Hepatocyte (in vitro differentiated cells): ENCODE measurements at regions not wholly inside any gene's neighbourhood (a gene's known extent, or its start where the extent isn't known, plus 50 kb on each side); places are given as distances from the start of the nearest gene placed in this dataset.

Source experiments
- DNase-seq: peaks from one replicate; pipeline ENCODE4 v3.0.0-alpha.2; 2016; ENCODE audit warnings: low spot score
- H2AFZ ChIP-seq: fragments of 200-600 bp; sonication (generic); 2 replicates; pipeline ENCODE4 v1.6.0; 2016; ENCODE audit warnings: antibody characterized with exemption, mild to moderate bottlenecking
- H3K27ac ChIP-seq: fragments of 200-600 bp; sonication (generic); 2 replicates; pipeline ENCODE4 v1.5.1; 2016; ENCODE audit warnings: mild to moderate bottlenecking
- H3K27me3 ChIP-seq: fragments of 200-600 bp; sonication (generic); 2 replicates; pipeline ENCODE4 v1.6.1; 2016
- H3K36me3 ChIP-seq: fragments of 200-600 bp; sonication (generic); replicated peaks from 2 replicates; pipeline ENCODE4 v1.5.1; 2016; ENCODE audit warnings: low read depth; ENCODE audit not compliant: insufficient read depth
- H3K4me1 ChIP-seq: fragments of 200-600 bp; sonication (generic); 2 replicates; pipeline ENCODE4 v1.5.1; 2016; ENCODE audit warnings: mild to moderate bottlenecking, moderate library complexity; ENCODE audit not compliant: insufficient read depth
- H3K4me2 ChIP-seq: fragments of 200-600 bp; sonication (generic); 2 replicates; pipeline ENCODE4 v1.6.0; 2016
- H3K4me3 ChIP-seq: fragments of 200-600 bp; sonication (generic); 2 replicates; pipeline ENCODE4 v1.5.1; 2016; ENCODE audit warnings: mild to moderate bottlenecking
- H3K79me2 ChIP-seq: fragments of 200-600 bp; sonication (generic); 2 replicates; pipeline ENCODE4 v1.6.0; 2017; ENCODE audit warnings: mild to moderate bottlenecking
- H3K9me2 ChIP-seq: fragments of 200-600 bp; sonication (generic); replicated peaks from 2 replicates; pipeline ENCODE4 v1.6.0; 2017; ENCODE audit warnings: mild to moderate bottlenecking; ENCODE audit not compliant: insufficient read depth
- H3K9me3 ChIP-seq: fragments of 200-600 bp; sonication (generic); 2 replicates; pipeline ENCODE4 v1.5.1; 2016; ENCODE audit warnings: low read depth, mild to moderate bottlenecking
- H4K20me1 ChIP-seq: fragments of 200-600 bp; sonication (generic); 2 replicates; pipeline ENCODE4 v1.6.0; 2016; ENCODE audit warnings: mild to moderate bottlenecking; ENCODE audit not compliant: insufficient read depth, poor library complexity, severe bottlenecking
- CTCF ChIP-seq: fragments of 200-600 bp; sonication (generic); IDR thresholded peaks from 2 replicates; pipeline ENCODE4 v1.5.1; 2016; ENCODE audit warnings: antibody characterized with exemption, mild to moderate bottlenecking; ENCODE audit not compliant: poor library complexity
- EZH2 ChIP-seq: fragments of 200-600 bp; sonication (generic); IDR thresholded peaks from 2 replicates; pipeline ENCODE4 v1.6.1; 2016; ENCODE audit warnings: antibody characterized with exemption, mild to moderate bottlenecking, borderline replicate concordance
- EZH2phosphoT487 ChIP-seq: fragments of 200-600 bp; sonication (generic); IDR thresholded peaks from one replicate; pipeline ENCODE4 v1.6.1; 2018; ENCODE audit warnings: antibody characterized with exemption, mild to moderate bottlenecking, low read depth, moderate library complexity; ENCODE audit not compliant: unreplicated experiment, severe bottlenecking
- WGBS: methylation state at CpG from one replicate; pipeline ENCODE4 v1.1.6; 2016; ENCODE audit warnings: low lambda C conversion rate; ENCODE audit errors: missing lambda C conversion rate; 5-methylcytosine and 5-hydroxymethylcytosine counted together

DNA sequence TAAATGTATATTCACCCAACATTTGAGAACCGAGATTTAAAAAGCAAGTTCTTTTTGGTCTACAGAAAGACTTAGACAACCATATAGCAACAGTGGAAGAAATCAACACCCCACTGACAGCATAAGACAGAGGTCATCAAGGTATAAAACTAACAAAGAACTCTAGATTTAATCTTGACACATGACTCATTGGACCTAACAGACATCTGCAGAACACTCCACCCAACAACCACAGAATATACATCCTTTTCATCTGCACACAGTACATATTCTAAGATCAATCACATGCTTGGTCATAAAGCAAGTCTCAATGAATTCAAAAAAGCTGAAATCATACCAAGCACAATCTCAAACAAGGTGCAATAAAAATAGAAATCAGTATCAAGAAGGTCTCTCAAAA lies 65.8 kb downstream of the SPIN4 start:
- H3K4me3 ChIP-seq, result no peak overlapping the region
- 71% methylated on average over 1 of the region's 1 CpG for WGBS
- H4K20me1 ChIP-seq, result no peaks in the 10 kb centered on the region
- H3K79me2 ChIP-seq, result no peaks in the 10 kb centered on the region
- no peak overlapping the region for H3K27ac ChIP-seq
- H3K9me3 ChIP-seq, result no peaks in the 10 kb centered on the region
- no peaks in the 10 kb centered on the region for H3K9me2 ChIP-seq
- no peaks in the 10 kb centered on the region for H3K36me3 ChIP-seq
- TF ChIP-seq EZH2 (no peak), EZH2phosphoT487 (no peak), CTCF (no peak)
- H2AFZ ChIP-seq, result no peak overlapping the region
- no peaks in the 10 kb centered on the region for H3K4me1 ChIP-seq
- H3K4me2 ChIP-seq, result no peak overlapping the region
- DNase-seq, result no peak
- no peaks in the 10 kb centered on the region for H3K27me3 ChIP-seq

GRCh38 chrX:63284659-63285058 lies 66.5 kb downstream of the SPIN4 start:
- no peak overlapping the region for H3K4me3 ChIP-seq
- no peak overlapping the region for H3K27ac ChIP-seq
- no peak overlapping the region for H2AFZ ChIP-seq
- TF ChIP-seq CTCF, result no peak
- TF ChIP-seq EZH2, result no peak
- H3K27me3 ChIP-seq, result no peaks in the 10 kb centered on the region
- no peaks in the 10 kb centered on the region for H3K79me2 ChIP-seq
- H3K9me3 ChIP-seq, result no peaks in the 10 kb centered on the region
- H3K4me2 ChIP-seq, result no peak overlapping the region
- 69% methylated on average over 2 of the region's 2 CpGs for WGBS
- no peaks in the 10 kb centered on the region for H3K4me1 ChIP-seq
- DNase-seq, result no peak
- no peaks in the 10 kb centered on the region for H4K20me1 ChIP-seq
- H3K36me3 ChIP-seq, result no peaks in the 10 kb centered on the region
- H3K9me2 ChIP-seq, result no peaks in the 10 kb centered on the region

- no peaks in the 10 kb centered on the region for H3K79me2 ChIP-seq
- no peak for DNase-seq
- no peaks in the 10 kb centered on the region for H4K20me1 ChIP-seq
- WGBS, result 78% methylated on average over 4 of the region's 4 CpGs
- H2AFZ ChIP-seq, result no peak overlapping the region
- no peak overlapping the region for H3K4me3 ChIP-seq
- no peaks in the 10 kb centered on the region for H3K9me2 ChIP-seq
- H3K36me3 ChIP-seq, result no peaks in the 10 kb centered on the region
- H3K4me1 ChIP-seq, result no peaks in the 10 kb centered on the region
- H3K9me3 ChIP-seq, result no peaks in the 10 kb centered on the region
- H3K27me3 ChIP-seq, result no peaks in the 10 kb centered on the region
- no peak overlapping the region for H3K4me2 ChIP-seq
- H3K27ac ChIP-seq, result no peak overlapping the region
- no peak for TF ChIP-seq EZH2
- no peak for TF ChIP-seq CTCF
- no peak for TF ChIP-seq EZH2phosphoT487
Measured at GRCh38 chrX:63283348-63283747, 67.8 kb downstream of the SPIN4 start.

DNA sequence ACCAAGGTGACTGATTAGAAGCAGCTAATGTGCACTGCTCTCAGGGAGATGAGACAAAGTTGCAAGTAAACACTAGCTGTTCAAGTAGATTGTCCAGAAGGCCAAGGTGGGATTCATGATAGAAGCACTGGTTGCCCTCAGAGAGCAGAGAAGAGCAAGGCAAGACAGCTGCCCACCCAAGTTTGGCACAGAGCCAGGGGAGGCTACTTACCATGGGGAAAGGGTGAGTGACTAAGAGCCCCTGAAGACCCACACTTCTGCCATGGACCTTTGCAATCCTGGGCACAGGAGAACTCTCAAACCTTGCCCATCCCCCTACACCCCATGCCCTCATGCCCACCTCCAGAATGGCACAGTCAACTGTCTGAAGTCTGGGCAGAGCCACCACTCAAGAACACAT lies 68.3 kb downstream of the SPIN4 start:
- H3K4me2 ChIP-seq, result no peak overlapping the region
- no peaks in the 10 kb centered on the region for H3K9me3 ChIP-seq

More for the DNA sequence above, 68.3 kb downstream of the SPIN4 start:
- no peaks in the 10 kb centered on the region for H3K79me2 ChIP-seq
- H4K20me1 ChIP-seq, result no peaks in the 10 kb centered on the region
- TF ChIP-seq CTCF, result no peak
- TF ChIP-seq EZH2phosphoT487, result no peak
- no peak for TF ChIP-seq EZH2
- no peak overlapping the region for H3K4me3 ChIP-seq
- H3K4me1 ChIP-seq, result no peaks in the 10 kb centered on the region
- no peak overlapping the region for H3K27ac ChIP-seq
- no peak overlapping the region for H2AFZ ChIP-seq
- no peaks in the 10 kb centered on the region for H3K36me3 ChIP-seq
- DNase-seq, result no peak
- no peaks in the 10 kb centered on the region for H3K27me3 ChIP-seq
- no peaks in the 10 kb centered on the region for H3K9me2 ChIP-seq
